Prostate gland (tissue), 2 donors: ENCODE measurements at regions not wholly inside any gene's neighbourhood (a gene's known extent, or its start where the extent isn't known, plus 50 kb on each side); places are given as distances from the start of the nearest gene placed in this dataset.

Source experiments
- CTCF ChIP-seq, 4 experiments: fragments of 200-600 bp in 2 of 4; fragments of 450-650 bp in 2 of 4; sonication (generic) in 2 of 4; IDR thresholded peaks; 1 replicate in 3 of 4; 2 replicates in 1 of 4; pipeline ENCODE4 v1.5.1; 2016 to 2019; ENCODE audit warnings: antibody characterized with exemption in 4 of 4, mild to moderate bottlenecking in 2 of 4, moderate library complexity in 2 of 4
- POLR2A ChIP-seq: fragments of 450-650 bp; IDR thresholded peaks from one replicate; pipeline ENCODE4 v1.6.1; 2016; ENCODE audit warnings: antibody characterized with exemption, mild to moderate bottlenecking
- POLR2AphosphoS5 ChIP-seq: sonication (generic); formaldehyde crosslinking; IDR thresholded peaks from one replicate; pipeline ENCODE4 v1.6.1; 2017; ENCODE audit warnings: antibody characterized with exemption

DNA sequence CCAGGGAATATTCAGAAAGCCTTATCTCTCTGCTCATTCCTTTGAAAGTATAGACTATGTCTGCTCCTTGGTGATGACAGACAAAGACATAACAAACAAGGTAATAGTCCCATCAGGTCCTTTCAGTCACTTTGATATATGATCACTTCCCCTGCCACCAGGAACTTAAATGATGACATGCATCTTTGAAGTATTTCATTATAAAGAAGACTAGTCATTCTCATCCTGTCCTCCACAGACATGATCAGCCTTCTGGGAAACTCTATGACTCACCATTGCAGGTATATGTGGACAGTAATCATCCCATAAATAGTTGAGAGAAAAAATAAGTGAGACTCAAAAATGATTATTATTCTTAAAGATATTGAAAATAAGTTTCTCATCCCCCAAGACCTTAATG, 117.5 kb upstream of the VCX2 start:
- TF ChIP-seq CTCF (IDR thresholded peaks at IDR 0.05) (no peak), POLR2A (no peak), POLR2AphosphoS5 (no peak)
